PFSK-1 (cell line): ENCODE measurements at regions not wholly inside any gene's neighbourhood (a gene's known extent, or its start where the extent isn't known, plus 50 kb on each side); places are given as distances from the start of the nearest gene placed in this dataset.

Experiments used
- FOXP2 ChIP-seq: optimal IDR thresholded peaks from 2 replicates; pipeline ENCODE3; 2011; ENCODE audit warnings: borderline replicate concordance, control low read depth, inconsistent platforms; ENCODE audit not compliant: insufficient read depth; ENCODE audit errors: extremely low read length, extremely low read depth
- POLR2AphosphoS5 ChIP-seq: IDR thresholded peaks from 2 replicates; pipeline ENCODE4 v1.6.1; 2012; ENCODE audit warnings: low read depth, mild to moderate bottlenecking, control low read depth, low read length, moderate library complexity
- SIN3A ChIP-seq: IDR thresholded peaks from 2 replicates; pipeline ENCODE4 v1.6.1; 2012; ENCODE audit warnings: mild to moderate bottlenecking, low read length, moderate library complexity, borderline replicate concordance; ENCODE audit not compliant: insufficient read depth
- TAF1 ChIP-seq: IDR thresholded peaks from 2 replicates; pipeline ENCODE4 v1.6.1; 2012; ENCODE audit warnings: low read length, control low read depth, borderline replicate concordance; ENCODE audit not compliant: insufficient read depth
- TF ChIP-seq, protein P1 (sequence below), 2 experiments: IDR thresholded peaks; 2 replicates each; pipeline versions ENCODE4 v1.6.1 to v1.8.0; 2011 to 2012; ENCODE audit warnings: low read depth in 2 of 2, low read length in 2 of 2, control low read depth in 1 of 2, inconsistent platforms in 1 of 2, mild to moderate bottlenecking in 1 of 2, moderate library complexity in 1 of 2; ENCODE audit not compliant: insufficient read depth in 1 of 2

DNA sequence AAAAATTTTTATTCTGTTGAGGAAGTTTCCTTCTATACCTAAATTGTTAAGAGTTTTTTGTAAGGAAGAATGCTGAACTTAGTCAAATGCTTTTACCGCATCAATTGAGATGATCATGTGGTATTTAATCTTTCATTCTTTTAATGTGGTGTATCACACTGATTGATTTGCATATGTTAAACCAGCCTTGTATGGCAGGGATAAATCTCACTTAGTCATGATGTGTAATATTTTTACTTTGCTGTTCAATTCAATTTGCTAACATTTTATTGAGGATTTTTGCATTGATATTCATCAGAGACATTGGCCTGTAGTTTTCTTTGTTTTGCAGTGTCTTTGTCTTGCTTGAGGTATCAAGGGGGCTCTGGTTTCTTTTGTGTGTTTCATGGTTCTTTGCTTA, 125.3 kb upstream of the MEF2C start:
- TF ChIP-seq SIN3A (no peak), POLR2AphosphoS5 (no peak), FOXP2 (no peak), TAF1 (no peak)
- TF ChIP-seq, protein P1, sequence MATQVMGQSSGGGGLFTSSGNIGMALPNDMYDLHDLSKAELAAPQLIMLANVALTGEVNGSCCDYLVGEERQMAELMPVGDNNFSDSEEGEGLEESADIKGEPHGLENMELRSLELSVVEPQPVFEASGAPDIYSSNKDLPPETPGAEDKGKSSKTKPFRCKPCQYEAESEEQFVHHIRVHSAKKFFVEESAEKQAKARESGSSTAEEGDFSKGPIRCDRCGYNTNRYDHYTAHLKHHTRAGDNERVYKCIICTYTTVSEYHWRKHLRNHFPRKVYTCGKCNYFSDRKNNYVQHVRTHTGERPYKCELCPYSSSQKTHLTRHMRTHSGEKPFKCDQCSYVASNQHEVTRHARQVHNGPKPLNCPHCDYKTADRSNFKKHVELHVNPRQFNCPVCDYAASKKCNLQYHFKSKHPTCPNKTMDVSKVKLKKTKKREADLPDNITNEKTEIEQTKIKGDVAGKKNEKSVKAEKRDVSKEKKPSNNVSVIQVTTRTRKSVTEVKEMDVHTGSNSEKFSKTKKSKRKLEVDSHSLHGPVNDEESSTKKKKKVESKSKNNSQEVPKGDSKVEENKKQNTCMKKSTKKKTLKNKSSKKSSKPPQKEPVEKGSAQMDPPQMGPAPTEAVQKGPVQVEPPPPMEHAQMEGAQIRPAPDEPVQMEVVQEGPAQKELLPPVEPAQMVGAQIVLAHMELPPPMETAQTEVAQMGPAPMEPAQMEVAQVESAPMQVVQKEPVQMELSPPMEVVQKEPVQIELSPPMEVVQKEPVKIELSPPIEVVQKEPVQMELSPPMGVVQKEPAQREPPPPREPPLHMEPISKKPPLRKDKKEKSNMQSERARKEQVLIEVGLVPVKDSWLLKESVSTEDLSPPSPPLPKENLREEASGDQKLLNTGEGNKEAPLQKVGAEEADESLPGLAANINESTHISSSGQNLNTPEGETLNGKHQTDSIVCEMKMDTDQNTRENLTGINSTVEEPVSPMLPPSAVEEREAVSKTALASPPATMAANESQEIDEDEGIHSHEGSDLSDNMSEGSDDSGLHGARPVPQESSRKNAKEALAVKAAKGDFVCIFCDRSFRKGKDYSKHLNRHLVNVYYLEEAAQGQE (IDR thresholded peaks at IDR 0.05; ENCODE audit: insufficient read depth in 1 of 2, low read depth in 2 of 2, low read length in 2 of 2): no peak

DNA sequence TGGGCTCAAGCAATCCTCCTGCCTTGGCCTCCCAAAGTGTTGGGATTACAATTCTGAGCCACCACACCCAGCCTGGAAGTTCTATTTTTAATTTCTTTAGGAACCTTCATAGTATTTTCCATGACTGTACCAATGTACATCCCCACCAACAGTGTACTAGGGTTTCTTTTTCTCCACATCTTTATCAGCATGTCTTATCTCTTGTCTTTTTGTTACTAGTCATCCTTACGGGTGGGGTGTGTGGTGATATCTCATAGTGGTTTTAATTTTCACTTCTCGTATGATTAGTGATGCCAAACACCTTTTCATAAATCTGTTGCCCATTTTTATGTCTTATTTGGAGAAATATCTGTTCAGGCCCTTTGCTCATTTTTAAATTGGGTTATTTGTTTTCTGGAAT, 123.0 kb upstream of the MEF2C start:
- TF ChIP-seq FOXP2: no peak
- no peak for TF ChIP-seq SIN3A
- TF ChIP-seq POLR2AphosphoS5: no peak
- TF ChIP-seq, protein P1 (IDR thresholded peaks at IDR 0.05; ENCODE audit: insufficient read depth in 1 of 2, low read depth in 2 of 2, low read length in 2 of 2): no peak

DNA sequence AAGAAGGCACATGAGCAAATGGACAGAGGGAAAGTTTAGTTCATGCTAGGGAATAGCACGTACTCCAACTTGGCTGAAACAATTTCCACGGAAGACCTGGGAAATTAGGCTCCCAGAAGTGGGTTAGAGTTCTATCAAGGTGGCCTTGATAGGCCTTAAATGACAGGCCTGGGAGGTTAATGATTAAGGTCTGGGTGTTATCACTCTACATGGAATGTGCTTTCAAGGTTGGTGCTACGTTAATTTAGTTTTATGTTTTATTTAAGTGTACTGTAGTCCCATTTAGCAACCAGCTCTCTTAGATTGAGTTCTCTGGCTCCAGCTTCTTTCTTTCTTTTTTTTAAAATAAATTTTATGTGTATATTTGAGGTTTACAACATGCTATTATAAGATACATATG, 121.4 kb upstream of the MEF2C start:
- TF ChIP-seq POLR2AphosphoS5 (no peak), TAF1 (no peak), SIN3A (no peak), FOXP2 (no peak)
- TF ChIP-seq, protein P1 (IDR thresholded peaks at IDR 0.05; ENCODE audit: insufficient read depth in 1 of 2, low read depth in 2 of 2, low read length in 2 of 2): no peak

DNA sequence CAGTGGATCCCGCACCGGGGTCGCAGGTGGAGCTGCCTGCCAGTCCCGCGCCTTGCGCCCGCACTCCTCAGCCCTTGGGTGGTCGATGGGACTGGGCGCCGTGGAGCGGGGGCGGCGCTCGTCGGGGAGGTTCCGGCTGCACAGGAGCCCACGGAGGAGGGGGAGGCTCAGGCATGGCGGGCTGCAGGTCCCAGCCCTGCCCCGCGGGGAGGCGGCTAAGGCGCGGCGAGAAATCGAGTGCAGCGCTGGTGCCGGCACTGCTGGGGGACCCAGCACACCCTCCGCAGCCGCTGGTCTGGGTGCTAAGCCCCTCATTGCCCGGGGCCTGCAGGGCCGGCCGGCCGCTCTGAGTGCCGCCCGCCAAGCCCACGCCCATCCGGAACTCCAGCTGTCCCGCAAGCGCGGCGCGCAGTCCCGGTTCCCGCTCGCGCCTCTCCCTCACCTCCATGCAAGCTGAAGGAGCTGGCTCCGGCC, 120.6 kb upstream of the MEF2C start:
- TF ChIP-seq, protein P1 (IDR thresholded peaks at IDR 0.05; ENCODE audit: insufficient read depth in 1 of 2, low read depth in 2 of 2, low read length in 2 of 2): no peak
- no peak for TF ChIP-seq FOXP2
- no peak for TF ChIP-seq TAF1
- TF ChIP-seq SIN3A: no peak
- TF ChIP-seq POLR2AphosphoS5: no peak

DNA sequence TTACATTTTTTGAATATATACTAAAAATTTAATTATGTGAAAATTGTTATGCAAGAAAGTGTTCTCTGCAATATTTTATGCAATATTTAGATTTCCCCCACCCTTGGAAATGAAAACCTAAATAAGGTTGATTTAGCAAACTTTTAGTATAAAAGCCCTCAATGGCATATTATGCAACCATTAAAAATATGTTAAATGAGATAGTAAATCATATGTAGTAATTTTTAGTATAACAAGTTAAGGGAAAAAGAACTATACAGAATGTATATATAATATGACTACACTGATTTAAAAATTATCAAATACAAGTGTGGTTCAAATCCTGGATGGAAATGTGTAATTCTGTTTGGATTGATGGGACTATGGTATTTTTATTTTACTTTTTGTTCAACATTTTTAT, 116.9 kb upstream of the MEF2C start:
- TF ChIP-seq FOXP2: no peak
- TF ChIP-seq TAF1: no peak
- no peak for TF ChIP-seq SIN3A
- TF ChIP-seq POLR2AphosphoS5: no peak
